GM12865 (cell line): ENCODE measurements at regions not wholly inside any gene's neighbourhood (a gene's known extent, or its start where the extent isn't known, plus 50 kb on each side); places are given as distances from the start of the nearest gene placed in this dataset.

Source experiments
- DNase-seq: peaks from one replicate; pipeline ENCODE4 v3.0.0; 2010; ENCODE audit warnings: low read depth
- H3K4me3 ChIP-seq: 2 replicates; pipeline ENCODE4 v1.5.1; 2011; ENCODE audit warnings: mild to moderate bottlenecking, low read depth, low read length, control low read depth
- TF ChIP-seq, protein P1 (sequence below): IDR thresholded peaks from 2 replicates; pipeline ENCODE4 v1.5.1; 2011; ENCODE audit warnings: low read length, control low read depth, low read depth, inconsistent platforms; ENCODE audit not compliant: insufficient read depth; ENCODE audit errors: missing control alignments

DNA sequence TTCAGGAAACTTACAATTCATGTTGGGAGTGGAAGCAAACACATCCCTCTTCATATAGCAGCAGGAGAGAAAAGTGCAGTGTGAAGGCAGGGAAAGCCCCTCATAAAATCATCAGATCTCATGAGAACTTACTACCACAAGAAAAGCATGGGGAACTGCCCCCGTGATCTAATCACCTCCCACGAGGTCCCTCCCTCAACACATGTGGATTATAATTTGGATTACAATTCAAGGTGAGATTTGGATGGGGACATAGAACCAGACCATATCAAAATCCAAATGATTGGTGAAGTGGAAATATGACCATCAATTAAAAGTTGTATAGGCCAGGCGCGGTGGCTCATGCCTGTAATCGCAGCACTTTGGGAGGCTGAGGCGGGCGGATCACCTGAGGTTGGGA lies 1268.0 kb downstream of the JRKL start:
- TF ChIP-seq, protein P1, sequence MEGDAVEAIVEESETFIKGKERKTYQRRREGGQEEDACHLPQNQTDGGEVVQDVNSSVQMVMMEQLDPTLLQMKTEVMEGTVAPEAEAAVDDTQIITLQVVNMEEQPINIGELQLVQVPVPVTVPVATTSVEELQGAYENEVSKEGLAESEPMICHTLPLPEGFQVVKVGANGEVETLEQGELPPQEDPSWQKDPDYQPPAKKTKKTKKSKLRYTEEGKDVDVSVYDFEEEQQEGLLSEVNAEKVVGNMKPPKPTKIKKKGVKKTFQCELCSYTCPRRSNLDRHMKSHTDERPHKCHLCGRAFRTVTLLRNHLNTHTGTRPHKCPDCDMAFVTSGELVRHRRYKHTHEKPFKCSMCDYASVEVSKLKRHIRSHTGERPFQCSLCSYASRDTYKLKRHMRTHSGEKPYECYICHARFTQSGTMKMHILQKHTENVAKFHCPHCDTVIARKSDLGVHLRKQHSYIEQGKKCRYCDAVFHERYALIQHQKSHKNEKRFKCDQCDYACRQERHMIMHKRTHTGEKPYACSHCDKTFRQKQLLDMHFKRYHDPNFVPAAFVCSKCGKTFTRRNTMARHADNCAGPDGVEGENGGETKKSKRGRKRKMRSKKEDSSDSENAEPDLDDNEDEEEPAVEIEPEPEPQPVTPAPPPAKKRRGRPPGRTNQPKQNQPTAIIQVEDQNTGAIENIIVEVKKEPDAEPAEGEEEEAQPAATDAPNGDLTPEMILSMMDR: no peak
- no peak overlapping the region for H3K4me3 ChIP-seq
- DNase-seq: no peak

DNA sequence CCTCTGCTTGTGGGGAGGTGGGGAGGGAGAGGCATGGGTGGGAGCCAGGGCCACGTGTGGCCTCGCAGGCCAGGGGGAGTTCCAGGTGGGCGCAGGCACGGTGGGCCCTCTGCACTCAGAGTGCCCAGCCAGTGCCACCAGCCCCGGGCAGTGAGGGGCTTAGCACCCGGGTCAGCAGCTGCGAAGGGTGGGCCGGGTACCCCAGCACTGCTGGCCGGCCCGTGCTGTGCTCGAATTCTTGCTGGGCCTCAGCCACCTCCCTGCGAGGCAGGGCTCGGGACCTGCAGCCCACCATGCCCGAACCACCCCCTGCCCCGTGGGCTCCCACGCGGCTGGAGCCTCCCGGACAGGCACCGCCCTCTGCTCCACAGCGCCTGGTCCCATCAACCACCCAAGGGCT lies 1277.2 kb downstream of the JRKL start:
- H3K4me3 ChIP-seq: no peak overlapping the region
- TF ChIP-seq, protein P1: no peak
- DNase-seq: no peak

DNA sequence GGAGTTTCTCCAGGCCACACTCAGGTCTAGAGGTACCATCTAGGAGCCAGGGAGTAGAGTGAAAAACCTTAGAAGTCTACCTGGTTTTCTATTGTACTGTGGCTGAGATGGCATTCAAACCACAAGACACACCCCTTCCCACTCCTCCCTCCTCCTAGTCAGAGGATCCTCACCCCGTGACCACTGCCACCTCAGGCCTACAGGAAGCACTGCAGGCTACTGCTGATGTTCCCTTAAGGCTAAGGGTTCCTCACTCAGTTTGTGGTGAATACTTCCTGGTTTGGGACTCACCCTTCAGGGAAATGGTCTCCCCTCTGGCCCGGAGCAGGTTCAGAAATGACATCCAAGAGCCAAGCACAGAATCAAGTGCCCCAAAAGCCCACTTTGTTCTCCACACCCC lies 1293.9 kb downstream of the JRKL start:
- TF ChIP-seq, protein P1: no peak
- H3K4me3 ChIP-seq: no peak overlapping the region
- DNase-seq: peak; percentile 21

DNA sequence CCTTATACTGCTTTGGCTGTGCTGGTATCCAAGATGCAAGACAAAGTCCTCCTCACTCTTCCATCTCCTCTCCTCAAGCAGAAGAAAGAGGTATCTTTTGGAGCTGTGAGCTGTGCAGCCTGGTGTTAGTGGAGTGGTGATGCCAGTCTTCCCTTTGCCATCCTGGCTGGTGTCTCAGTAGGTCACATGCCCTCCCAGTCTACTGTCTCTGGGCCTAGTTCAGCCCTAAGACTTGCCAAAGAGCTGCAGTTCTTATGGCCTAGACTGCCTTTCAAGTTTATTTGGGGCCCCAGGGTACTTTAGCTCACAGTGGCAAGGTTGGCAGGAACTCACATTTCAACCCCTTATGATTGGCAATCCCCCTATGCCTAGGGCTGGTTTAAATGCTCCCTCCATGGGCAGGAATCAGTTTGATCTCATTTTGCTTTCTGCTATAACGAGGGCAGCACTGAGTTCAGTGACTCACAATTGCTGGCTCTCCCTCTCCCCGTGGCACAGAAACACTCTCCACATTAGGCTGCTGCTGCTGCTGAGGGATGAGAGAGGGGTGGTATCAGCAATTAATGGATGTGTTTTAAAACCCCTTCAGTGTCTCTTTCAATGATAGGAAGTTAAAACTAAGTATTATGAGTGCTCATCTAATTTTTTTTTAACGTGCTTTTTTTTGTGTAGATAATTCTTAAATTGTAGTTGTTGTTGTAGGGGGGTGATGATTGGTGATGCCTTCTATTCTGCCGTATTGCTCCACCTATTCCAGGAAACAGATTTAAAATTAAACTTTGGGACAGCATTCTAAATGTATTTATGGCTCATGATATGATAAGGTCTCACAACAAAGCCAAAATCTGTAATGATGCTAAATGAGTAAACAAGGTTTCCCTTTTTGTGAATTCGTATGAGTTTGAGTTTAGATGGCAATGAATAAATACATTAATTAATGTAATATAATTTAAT lies 1295.0 kb downstream of the JRKL start:
- no peak for DNase-seq
- no peak overlapping the region for H3K4me3 ChIP-seq
- TF ChIP-seq, protein P1: no peak

DNA sequence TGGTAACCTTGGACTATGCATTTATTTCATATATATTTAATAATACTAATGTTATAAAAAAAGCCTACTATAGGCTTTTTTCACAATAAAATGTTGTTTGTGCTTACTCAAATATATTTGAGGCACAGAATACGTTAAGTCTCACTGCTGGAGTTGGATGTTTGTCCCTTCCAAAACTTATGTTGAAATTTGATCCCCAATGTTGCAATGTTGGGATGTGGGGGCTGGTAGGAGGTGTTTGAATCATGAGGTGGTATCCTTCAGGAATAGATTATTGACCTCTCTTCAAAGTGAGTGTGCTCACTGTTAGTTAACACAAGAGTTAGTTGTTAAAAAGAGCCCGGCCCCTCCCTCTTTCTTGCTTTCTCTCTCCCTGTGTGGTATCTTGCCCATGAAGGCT lies 1295.9 kb downstream of the JRKL start:
- DNase-seq: no peak
- no peak overlapping the region for H3K4me3 ChIP-seq
- TF ChIP-seq, protein P1: no peak

DNA sequence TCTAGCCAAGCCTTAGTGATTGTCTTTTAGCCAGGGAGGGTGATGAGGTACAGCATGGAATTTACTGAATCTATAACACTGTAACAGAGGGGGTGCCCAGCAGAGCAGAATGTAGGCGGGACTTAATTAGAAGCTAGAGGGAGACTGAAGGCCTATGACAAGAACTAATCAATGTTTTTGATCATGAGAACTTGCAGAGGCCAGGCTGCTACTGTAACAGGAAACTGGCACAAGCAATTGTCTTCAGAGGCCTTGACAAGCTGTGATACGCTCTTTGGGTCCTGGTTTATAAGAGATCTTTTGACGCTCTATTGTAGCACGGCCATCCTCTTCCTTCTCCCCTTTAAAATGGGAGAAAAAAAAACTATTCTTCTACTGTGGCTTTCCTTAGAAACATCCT lies 1297.3 kb downstream of the JRKL start:
- TF ChIP-seq, protein P1: no peak
- no peak for DNase-seq
- no peak overlapping the region for H3K4me3 ChIP-seq
